ENCODE measurements at regions not wholly inside any gene's neighbourhood (a gene's known extent, or its start where the extent isn't known, plus 50 kb on each side); places are given as distances from the start of the nearest gene placed in this dataset.

DNA sequence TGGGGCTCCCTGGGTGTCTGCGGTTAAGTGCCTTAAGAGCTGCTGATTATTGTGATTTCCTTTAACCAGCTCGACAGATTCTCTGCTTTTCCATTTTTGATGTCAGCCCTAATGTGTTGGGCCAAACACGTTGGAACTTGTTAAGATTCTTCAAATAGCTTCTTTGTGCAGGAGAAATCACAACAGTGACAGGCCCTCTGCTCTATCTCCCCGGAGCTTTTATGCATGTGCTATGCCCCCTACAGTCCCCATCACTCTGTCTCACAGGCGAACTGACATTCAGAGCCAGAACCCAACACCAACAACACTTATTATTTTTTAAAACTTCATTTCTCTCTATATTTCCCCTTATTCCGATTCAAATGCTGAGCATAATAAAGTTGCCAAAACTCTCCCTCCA lies 371.7 kb upstream of the CELF4 start:
- Histone ChIP-seq H3K4me2 (ENCODE audit: low read length) (no peak overlapping the region), H3K9ac (ENCODE audit: low read length) (no peak overlapping the region), H3K9me2 (replicated peaks; ENCODE audit: low read length) (no peaks in the 10 kb centered on the region), H4K20me1 (ENCODE audit: low read length) (no peaks in the 10 kb centered on the region), H3K4me3 (ENCODE audit: low read length) (no peak overlapping the region), H3K9me3 (ENCODE audit: low read length) (no peaks in the 10 kb centered on the region), H3K4me1 (ENCODE audit: insufficient read depth, low read length) (no peaks in the 10 kb centered on the region), H3F3A (ENCODE audit: low read length, unreplicated experiment) (no peaks in the 10 kb centered on the region), H3K27me3 (ENCODE audit: low read length) (no peaks in the 10 kb centered on the region), H3K27ac (ENCODE audit: low read length) (no peak overlapping the region), H2AFZ (ENCODE audit: low read length) (no peak overlapping the region), H3K36me3 (ENCODE audit: low read depth, low read length) (no peaks in the 10 kb centered on the region), H3K79me2 (ENCODE audit: low read length) (no peaks in the 10 kb centered on the region)
- no peak for DNase-seq
- intact Hi-C loops (cut with micrococcal nuclease) = no loop called here
- no peak for ATAC-seq
- ChIA-PET CTCF (no interaction called here), POLR2A (ENCODE audit: unreplicated experiment) (no interaction called here)
- no TSS peak for BruUV-seq (replicated peaks)
- no peak for TF ChIP-seq EZH2 (IDR thresholded peaks at IDR 0.05; ENCODE audit: low read length, unreplicated experiment)
- no peak for TF ChIP-seq EZH2phosphoT487 (IDR thresholded peaks at IDR 0.05; ENCODE audit: borderline replicate concordance, low read length)
- TF ChIP-seq, protein P1, sequence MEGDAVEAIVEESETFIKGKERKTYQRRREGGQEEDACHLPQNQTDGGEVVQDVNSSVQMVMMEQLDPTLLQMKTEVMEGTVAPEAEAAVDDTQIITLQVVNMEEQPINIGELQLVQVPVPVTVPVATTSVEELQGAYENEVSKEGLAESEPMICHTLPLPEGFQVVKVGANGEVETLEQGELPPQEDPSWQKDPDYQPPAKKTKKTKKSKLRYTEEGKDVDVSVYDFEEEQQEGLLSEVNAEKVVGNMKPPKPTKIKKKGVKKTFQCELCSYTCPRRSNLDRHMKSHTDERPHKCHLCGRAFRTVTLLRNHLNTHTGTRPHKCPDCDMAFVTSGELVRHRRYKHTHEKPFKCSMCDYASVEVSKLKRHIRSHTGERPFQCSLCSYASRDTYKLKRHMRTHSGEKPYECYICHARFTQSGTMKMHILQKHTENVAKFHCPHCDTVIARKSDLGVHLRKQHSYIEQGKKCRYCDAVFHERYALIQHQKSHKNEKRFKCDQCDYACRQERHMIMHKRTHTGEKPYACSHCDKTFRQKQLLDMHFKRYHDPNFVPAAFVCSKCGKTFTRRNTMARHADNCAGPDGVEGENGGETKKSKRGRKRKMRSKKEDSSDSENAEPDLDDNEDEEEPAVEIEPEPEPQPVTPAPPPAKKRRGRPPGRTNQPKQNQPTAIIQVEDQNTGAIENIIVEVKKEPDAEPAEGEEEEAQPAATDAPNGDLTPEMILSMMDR (conservative IDR thresholded peaks at IDR 0.05; ENCODE audit: low read depth, low read length) = no peak

DNA sequence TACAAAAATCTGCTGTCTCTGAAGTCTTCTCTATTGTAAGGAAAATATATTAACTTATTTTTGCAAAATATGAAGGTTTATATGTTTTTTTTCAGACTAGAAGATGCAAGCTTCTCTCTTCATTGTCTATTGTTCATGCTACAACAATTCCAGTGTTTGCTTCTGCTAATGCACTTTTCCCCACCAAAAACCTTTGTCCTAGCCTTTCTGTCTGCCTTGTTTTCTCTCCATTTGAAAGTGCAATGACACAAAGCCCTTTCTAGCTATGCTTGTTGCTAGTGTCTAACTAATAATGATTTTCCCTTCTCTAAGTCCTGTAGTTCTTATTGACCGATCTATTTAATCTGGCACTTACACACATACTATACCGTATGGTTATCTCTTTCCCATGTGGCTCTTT lies 369.5 kb upstream of the CELF4 start:
- no peak overlapping the region for H3K4me3 ChIP-seq (ENCODE audit: low read length)
- TF ChIP-seq, protein P1 (conservative IDR thresholded peaks at IDR 0.05; ENCODE audit: low read depth, low read length) = no peak
- TF ChIP-seq EZH2phosphoT487 (IDR thresholded peaks at IDR 0.05; ENCODE audit: borderline replicate concordance, low read length) = no peak
- no peak for TF ChIP-seq EZH2 (IDR thresholded peaks at IDR 0.05; ENCODE audit: low read length, unreplicated experiment)
- no peak overlapping the region for H2AFZ ChIP-seq (ENCODE audit: low read length)
- no peaks in the 10 kb centered on the region for H4K20me1 ChIP-seq (ENCODE audit: low read length)
- ATAC-seq (no peak), DNase-seq (no peak)
- no peaks in the 10 kb centered on the region for H3K9me2 ChIP-seq (replicated peaks; ENCODE audit: low read length)
- intact Hi-C loops (cut with micrococcal nuclease) = no loop called here
- H3K4me1 ChIP-seq (ENCODE audit: insufficient read depth, low read length) = no peaks in the 10 kb centered on the region
- no peaks in the 10 kb centered on the region for H3K36me3 ChIP-seq (ENCODE audit: low read depth, low read length)
- no peaks in the 10 kb centered on the region for H3F3A ChIP-seq (ENCODE audit: low read length, unreplicated experiment)
- CTCF ChIA-PET = no interaction called here
- H3K9ac ChIP-seq (ENCODE audit: low read length) = no peak overlapping the region
- BruUV-seq (replicated peaks) = no TSS peak
- H3K9me3 ChIP-seq (ENCODE audit: low read length) = no peaks in the 10 kb centered on the region
- no peaks in the 10 kb centered on the region for H3K27me3 ChIP-seq (ENCODE audit: low read length)
- no peak overlapping the region for H3K27ac ChIP-seq (ENCODE audit: low read length)
- H3K4me2 ChIP-seq (ENCODE audit: low read length) = no peak overlapping the region
- no peaks in the 10 kb centered on the region for H3K79me2 ChIP-seq (ENCODE audit: low read length)
- POLR2A ChIA-PET (ENCODE audit: unreplicated experiment) = no interaction called here

DNA sequence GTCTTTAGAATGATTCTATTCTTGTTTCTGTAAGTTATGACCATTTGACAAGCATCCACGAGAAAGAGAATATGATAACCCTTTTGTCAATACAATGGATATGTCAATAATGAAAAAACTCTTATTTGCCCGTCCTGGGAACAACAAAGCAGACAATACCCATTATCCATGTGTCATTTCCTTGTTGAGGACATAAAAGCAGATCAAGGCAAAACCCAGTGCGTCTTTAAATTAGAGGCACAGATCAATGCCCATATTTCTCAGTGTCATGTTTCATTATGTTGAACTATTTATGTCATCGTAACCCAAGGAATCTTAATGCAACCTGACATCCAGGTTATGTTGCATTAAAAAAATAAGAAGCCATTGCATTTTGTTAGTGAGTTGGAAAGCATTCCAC lies 365.0 kb upstream of the CELF4 start:
- no peaks in the 10 kb centered on the region for H3K36me3 ChIP-seq (ENCODE audit: low read depth, low read length)
- no peak overlapping the region for H3K4me3 ChIP-seq (ENCODE audit: low read length)
- ChIA-PET CTCF (no interaction called here), POLR2A (ENCODE audit: unreplicated experiment) (no interaction called here)
- H3K27ac ChIP-seq (ENCODE audit: low read length) = no peak overlapping the region
- H3K4me2 ChIP-seq (ENCODE audit: low read length) = no peak overlapping the region
- no TSS peak for BruUV-seq (replicated peaks)
- intact Hi-C loops (cut with micrococcal nuclease) = no loop called here
- no peaks in the 10 kb centered on the region for H3K27me3 ChIP-seq (ENCODE audit: low read length)
- no peak overlapping the region for H2AFZ ChIP-seq (ENCODE audit: low read length)
- no peaks in the 10 kb centered on the region for H4K20me1 ChIP-seq (ENCODE audit: low read length)
- TF ChIP-seq EZH2 (IDR thresholded peaks at IDR 0.05; ENCODE audit: low read length, unreplicated experiment) (no peak), EZH2phosphoT487 (IDR thresholded peaks at IDR 0.05; ENCODE audit: borderline replicate concordance, low read length) (no peak)
- TF ChIP-seq, protein P1 (conservative IDR thresholded peaks at IDR 0.05; ENCODE audit: low read depth, low read length) = no peak
- no peaks in the 10 kb centered on the region for H3F3A ChIP-seq (ENCODE audit: low read length, unreplicated experiment)
- H3K9me3 ChIP-seq (ENCODE audit: low read length) = no peaks in the 10 kb centered on the region
- no peaks in the 10 kb centered on the region for H3K9me2 ChIP-seq (replicated peaks; ENCODE audit: low read length)
- no peak overlapping the region for H3K9ac ChIP-seq (ENCODE audit: low read length)
- H3K4me1 ChIP-seq (ENCODE audit: insufficient read depth, low read length) = no peaks in the 10 kb centered on the region
- H3K79me2 ChIP-seq (ENCODE audit: low read length) = no peaks in the 10 kb centered on the region
- ATAC-seq = no peak
- no peak for DNase-seq
